CD4-positive, alpha-beta T cell treated with Interleukin-10 for 1 hour (primary cell): ENCODE measurements at regions not wholly inside any gene's neighbourhood (a gene's known extent, or its start where the extent isn't known, plus 50 kb on each side); places are given as distances from the start of the nearest gene placed in this dataset.

Experiments
- DNase-seq: peaks from one replicate; pipeline ENCODE4 v3.0.0-alpha.2; 2020

DNA sequence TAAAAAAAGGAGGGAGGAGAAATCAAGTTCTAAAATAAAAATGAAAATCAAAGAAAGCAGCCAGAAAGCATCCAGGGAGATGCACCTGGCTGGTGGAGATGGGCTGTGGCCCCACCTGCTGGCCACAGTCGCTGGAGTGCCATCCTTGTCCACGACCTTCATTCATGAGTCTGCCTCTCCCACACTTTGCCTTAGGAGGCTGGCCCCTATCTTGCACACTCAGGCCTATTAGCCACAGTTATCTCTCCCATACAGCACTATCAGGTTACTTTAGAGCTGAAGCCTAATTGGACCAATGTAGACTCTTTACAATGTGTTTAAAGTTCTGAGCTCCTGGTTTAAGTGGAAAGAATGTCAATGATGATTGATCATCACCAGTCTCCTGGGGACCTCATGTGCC is 392.0 kb upstream of the RORA start:
- no peak for DNase-seq

DNA sequence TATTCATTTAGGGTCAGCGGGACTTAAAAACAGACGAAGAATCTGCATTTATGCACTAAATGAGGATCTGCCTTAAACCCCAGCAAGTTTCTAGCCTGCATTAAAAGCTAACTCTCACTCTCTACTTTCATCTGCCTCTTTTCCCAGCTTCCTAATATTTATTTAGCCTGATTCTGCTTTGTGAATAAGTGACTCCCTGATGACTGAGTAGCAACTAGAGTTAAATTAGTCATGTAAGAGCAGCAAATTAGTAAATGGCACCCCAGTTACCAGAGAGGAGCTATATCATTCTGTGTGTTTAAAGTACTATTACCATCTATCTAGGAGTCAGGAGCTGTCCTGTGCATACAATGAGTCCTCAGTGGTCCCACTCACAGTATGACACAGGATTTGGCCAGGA is 391.0 kb upstream of the RORA start:
- DNase-seq: no peak

DNA sequence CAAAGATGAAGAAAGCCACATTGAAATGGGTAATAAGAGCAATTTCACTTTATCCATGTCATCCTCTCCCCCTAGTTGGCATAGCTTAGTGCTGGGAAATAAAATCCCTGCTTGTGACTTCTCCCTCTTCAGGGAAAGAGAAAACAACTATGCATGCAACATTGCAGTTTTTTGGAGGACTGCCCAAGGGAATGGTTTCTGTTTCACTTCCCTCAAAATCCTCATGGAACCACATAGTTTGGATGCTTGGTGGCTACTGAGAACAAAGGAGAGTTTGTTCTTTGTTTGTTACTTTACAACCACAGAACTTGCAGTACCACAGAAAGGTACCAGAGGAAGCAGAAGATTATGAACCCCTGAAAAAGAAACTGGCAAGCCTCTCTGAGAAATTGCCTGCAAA is 384.6 kb upstream of the RORA start:
- no peak for DNase-seq

DNA sequence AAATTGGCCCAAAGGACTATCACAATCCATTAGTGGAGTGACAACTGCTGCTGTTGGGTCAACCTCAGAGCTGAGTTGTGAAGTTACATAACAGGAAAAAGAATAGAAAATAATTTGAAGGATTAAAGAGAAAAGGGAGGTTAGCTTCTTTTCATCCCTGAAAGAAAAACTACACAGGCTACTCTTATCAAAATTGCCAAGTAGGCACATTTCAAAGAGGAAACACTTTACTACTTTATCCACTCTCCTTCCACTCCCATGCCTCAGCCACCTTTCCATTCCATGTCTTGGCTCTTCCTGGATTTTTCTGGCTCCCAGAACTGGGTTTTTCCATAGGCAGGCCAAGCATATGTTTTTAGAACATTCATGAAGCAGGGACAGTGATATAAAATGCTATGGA is 384.0 kb upstream of the RORA start:
- DNase-seq: no peak

DNA sequence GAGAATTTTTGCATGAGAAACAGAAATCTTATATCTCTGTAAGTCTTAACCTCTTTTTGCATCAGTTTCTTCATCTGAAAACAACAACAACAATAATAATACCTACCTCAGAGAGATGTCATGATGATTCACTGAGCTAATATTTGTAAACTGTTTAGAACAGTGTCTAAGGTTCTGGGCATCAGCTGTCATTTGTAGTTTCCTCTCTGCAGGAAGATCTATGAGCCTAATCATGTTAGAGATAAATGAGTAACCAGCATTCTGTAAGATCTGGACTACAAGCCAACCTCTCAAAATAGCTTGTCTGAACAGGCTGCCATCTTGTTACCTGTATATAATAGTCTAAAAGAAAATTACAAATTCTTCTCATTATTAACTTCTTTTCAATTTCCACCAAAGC is 383.0 kb upstream of the RORA start:
- DNase-seq: no peak

DNA sequence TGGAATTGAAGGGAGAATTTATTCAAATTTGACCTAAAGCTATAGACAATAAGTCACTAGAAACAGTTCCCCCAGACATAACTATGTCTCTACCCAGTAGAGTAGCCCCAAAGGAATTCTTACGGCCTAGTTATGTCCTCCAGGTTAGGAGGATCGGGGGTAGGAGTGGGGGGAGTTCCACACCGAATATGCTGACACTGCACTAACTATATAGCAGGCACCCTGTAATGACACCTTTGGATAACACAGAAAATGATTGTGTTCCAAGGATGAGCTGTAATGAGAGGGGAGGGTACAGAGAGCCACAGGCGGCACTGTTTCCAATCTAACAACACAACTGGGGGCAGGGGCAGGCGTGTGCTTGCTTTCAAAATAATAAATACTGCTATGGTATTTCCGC is 376.2 kb upstream of the RORA start:
- no peak for DNase-seq

DNA sequence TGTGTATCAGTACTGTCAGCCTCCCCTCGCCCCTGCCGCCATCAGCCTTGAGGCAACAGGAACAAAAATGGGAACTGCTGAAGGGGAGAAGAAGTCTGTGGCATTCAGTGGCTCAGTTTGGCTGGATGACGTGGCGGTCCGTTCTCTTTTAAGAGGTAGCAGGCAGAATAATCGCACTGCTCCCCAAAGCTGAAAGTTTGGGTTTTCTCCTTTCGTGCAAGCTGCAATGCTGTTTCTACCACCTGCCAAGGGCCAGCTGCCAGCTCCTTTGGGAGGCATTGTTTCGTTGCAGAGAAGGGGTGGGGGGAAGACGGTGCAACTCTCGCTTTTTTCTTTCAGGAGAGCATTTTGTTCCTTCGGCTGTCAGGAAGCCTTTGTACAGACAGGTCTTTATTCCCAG is 369.6 kb upstream of the RORA start:
- no peak for DNase-seq

DNA sequence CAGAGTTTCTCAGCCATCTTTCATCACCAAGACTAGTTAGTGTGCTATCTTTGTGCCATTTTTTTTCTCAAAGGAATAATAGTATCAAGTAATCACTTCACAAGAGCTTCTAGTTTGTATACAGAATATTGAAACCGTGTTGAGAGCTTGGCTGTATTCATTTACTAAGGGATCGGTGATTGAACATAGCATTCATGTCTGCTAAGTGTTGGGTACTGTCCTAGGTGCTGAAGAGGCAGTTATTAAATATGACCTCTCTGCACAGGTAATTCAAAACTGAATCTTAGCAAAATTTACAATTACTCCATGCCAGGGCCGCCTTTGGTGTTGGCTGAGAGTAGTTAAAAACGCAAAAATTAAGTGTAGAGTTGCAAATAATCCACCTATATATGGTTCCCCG is 355.3 kb upstream of the RORA start:
- DNase-seq: no peak

DNA sequence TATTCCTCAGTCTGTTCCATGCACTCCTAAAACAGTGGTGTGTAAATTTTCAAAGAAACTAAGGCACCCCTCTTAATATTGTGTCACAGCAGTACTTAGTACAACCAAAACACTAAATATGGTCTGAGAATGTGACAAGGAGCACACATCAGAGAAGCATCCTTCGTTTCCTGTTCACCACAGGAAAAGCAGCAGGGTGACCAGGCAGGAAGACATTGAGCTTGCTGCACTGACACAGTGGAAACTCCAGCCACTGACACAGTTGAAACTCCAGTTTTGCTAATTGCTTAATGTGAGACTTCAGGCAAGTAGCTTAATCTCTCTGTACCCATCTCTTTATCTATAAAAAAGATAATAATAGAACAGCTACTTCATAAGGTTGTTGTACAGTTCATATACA is 353.0 kb upstream of the RORA start:
- DNase-seq: no peak

DNA sequence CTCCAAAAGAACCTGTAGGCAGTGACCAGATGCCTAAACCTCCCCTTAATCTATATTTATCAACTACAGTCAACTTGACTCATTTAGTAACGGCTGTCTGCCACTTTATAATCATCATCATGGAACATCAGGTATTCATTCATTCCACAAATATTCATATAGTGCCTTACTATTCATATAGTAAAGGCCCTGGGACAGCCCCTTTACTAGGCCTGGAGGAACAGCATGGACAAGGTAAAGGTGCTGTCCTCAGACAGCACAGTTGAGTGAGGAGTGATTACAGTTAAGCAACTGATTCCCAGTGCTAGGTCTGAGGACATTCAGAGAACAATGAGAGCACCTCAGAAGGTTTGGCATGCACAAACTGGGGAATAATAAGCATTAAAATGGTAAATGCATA is 346.5 kb upstream of the RORA start:
- no peak for DNase-seq

DNA sequence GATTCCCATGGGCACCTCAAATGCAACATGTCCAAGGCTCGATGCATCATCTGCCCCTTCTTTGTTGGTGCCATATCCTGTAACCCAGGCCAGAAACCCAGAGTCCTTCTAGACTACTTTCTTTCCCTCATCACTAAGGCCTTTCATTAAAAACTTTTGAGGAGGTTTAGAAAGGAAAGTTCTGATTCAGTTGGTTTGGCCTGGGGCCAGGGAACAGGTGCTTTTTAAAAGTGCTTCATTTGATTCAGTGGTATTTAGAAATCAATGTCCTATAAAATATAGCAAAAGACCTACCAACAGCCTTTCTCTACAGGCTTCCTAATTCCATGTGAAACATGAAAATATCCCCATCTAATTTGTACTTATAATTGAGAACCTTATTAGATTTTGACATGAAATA is 341.9 kb upstream of the RORA start:
- DNase-seq: no peak

DNA sequence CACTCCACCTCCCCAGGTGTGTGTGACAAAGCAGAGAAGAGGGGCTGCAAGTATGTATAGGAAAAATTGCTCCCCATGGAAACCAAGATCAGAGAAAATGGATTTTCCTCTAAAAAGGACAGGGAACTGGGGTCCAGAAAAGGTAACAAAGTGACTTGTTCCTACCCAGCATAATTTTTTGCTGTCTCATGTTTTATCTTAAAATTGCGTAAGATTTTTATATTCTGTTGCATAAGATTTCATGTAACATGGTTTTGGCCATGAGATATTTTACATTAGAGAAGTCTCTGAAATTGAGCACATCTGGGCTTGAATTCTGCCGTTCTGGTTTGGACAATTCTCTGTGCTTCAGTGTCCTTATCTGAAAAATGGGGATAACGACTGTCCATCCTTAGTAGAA is 335.7 kb upstream of the RORA start:
- no peak for DNase-seq

DNA sequence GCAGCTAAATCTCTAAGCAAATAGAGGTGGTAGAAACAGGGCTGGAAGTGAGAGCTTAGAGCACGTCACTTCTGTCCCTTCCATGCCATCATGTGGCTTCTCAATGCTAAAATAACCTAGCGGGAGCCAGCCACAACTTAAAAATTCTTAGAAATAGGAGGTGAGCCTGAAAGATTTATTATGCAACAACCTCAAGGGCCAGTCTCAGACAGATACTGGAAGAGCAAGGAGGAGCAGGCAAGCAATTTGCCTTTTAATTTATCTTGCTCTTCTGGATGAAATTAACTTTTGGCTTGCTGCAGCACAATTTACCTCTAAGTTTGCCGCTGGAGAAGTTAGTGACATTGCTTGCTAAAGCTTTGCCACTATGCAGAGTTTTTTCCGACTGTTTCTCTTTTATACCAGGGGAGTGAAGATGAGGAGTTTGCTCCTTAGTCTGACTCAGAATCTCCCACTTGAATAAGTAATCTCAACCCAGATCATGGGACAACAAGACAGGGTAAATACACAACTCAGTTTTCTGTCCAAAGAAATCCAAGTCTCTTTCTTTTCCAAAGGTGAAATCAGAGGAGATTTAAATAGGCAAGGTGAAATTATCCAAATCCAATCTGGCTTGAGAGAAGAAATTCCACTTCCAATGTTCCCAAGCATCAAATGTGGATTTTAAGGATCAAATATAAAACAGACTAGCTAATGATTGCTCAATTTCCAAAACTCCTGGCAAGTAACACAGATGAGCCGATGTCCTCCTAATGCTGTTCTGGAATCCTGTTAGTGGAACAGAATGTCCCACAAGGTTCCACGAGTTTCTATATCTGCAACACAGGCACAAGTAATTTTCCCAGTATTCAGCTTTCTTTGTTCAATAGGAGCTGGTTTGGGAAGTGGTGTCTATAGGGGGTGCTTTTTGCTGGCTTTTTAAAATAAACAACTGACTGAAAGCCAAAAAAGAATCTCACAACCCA is 329.4 kb upstream of the RORA start:
- no peak for DNase-seq

DNA sequence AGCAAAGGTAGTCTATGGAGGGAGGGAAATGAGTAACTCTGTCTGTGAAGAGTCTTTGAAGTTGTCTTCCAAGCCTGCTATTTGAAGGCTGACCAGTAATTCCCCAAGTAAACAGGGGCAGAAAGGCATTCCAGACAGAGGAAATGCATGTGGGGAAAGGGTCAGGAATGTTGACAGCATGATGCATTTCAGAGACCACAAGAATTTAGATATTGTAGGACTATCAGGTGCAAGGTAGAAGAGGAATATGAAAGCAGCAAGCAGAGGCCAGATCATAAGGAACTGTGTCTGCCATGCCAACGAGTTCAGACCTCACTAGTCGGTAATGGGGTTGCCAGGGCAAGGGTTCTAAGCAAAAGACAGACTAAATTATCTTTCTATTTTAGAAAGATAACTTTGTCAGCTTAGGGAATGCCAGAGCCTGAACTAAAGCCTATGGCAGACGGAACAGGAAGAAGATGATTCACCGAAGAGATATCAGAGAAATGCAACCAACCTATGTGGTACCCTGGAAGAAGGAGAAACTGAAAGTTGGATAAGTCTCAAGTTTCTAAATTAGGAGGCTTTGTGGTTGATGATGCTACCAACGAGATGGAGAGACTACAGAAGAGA is 327.0 kb upstream of the RORA start:
- DNase-seq: no peak

DNA sequence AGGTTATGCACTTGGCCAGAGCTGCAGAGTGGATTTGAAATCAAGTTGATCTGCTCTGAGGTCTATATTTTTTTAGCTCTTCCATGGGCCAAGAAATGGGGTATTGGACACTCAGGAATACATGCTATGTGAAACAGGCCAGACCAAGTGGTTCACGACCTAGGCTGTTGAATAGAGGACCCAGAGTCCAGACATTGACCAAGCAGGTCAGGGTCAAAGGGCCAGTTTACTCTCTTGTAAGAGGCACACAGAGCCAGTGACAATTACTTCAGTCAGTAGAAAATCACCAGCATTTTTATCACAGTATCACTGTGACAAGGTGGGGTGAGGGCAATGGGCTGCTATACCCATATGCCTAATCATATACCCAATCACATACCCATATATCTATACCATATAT is 320.6 kb upstream of the RORA start:
- DNase-seq: no peak

DNA sequence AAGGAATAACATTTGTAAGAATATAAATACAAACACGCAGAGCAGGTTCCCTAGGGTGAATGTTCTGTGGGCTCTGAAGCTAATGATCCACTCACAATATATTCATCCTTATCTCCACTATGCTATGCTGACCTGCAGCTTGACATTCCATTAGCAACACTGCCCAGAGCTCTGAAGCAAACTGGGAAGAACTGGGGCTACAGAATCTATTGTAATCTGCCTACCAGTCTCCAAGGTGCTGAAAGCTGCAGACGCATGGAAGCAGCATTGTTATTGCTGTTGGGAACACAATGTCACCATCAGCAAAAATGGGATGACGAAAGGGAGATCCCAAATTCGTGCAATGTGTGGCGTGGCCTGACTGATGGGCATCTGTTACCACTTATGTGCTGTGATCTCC is 316.7 kb upstream of the RORA start:
- DNase-seq: no peak

DNA sequence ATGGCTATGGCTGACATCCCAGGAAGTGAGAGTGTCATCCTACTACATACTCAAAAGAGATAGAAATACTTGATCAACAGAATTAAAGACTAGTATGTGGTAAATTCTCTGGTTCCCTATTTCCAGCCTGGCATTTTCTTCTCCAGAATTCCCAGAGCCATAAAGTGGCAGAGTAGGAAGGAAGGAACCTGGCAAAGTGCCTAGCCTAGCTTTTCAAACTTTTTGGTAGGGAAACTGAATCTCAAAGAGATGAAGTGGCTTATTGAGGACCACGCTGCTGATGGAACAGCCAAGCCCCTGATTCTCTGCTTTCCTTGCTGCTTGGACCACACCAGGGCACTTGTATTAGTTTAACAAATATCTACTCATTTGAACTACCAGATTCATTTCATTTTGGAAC is 312.4 kb upstream of the RORA start:
- DNase-seq: no peak

DNA sequence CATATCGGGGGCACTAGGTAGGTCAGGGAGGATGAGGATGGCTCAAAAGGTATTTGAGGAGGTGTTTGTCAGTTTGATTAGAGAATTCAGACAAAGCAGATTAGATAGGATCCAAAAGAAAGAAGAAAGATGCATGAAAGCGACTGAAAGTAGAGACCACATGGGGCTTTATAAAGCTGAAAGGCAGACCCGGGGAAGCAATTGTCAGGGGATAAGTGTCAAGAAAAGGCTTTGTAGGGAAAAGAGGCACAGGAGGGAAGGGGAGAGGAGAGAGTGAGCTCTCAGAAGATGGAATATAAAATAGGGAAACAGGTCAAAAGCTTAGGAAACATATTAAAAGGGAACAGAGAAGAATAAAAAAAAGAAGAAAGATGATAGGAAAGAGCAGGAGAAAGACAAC is 308.2 kb upstream of the RORA start:
- DNase-seq: no peak

DNA sequence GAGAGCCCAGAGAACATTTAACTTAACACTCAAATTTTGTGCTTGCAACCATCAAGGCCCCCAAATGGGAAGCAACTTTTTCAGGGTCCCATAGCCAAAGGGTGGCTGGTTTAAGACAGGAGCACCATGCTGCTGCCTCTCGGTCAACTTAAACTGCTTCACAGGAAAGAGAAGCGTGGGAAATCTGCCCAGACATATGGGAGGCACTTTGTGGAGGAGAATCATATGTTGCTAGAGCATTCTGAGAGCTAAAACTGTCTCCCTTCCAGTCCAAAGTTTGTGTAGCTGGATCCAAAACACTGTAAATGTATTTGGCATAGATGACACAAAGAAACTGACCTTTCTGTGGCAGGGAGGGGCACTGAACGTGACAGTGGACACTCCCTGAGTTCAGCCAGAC is 305.9 kb upstream of the RORA start:
- no peak for DNase-seq

DNA sequence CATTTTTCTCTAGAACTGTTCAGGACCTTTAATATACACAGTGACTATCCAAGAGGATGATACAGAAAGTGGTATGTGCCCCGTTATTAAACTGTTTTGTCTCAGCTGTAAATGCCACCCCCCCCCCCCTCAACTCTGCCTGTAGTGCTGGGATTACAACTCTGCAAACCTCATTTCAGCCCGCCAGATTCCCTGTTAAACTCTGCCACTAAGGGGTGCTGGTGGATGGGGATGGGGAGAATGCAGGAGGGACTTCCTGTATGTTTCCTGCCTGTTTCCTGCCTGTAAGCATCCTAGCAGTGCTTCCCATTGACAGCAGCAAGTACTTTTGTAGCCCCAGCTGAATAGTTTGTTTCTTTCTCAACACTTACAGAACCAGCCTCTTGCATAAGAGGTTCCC is 301.7 kb upstream of the RORA start:
- no peak for DNase-seq

DNA sequence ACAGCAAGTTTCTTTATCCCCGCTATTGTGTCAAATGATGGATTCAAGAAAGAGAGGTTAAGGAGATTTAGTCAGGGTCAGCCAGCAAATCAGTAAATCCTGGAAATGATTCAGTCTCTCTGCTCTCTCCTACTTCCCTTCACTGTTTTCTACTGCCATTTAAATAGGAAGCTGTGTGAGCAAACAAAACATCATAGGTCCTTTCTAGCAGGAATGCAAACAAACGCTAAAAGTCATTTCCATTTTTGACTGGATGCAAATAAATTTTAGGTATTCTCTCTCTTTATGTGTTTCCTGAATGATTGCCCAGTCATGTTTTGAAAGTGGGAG is 299.4 kb upstream of the RORA start:
- no peak for DNase-seq

DNA sequence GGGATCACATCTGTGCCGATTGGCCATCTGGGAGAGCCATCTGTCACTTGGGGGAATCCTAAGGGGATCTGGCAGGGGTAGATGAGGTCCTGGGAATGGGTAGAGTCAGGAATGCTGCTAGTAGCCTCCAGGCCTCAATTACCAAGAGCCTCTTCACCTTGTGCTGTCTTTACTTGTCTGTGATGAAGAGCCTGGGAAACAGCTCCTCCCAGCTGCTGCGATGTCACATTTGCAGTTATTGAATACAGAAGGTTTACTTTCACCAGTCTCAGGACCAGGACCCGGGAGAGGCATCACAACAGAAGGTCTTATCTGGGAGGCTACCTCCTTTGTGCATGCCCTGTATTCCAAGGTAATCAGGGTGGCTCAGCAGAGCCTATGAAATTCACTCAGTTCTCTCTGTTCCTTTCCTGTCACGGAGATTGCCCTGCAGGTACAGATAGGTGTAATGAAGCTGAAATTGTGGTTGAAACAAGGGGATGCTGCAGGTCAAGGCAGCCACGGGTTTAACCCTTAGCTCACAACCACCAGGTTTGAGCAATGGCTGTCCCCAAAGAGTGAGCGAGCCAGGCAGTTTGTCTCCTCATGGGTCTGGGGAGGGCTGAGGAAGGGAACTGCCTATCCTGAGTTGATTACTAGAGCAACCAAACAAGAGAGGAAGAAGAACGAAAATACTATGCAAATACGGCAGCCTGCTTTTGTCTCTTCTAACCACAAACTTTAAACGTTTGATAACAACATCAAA is 298.9 kb upstream of the RORA start:
- DNase-seq: no peak

DNA sequence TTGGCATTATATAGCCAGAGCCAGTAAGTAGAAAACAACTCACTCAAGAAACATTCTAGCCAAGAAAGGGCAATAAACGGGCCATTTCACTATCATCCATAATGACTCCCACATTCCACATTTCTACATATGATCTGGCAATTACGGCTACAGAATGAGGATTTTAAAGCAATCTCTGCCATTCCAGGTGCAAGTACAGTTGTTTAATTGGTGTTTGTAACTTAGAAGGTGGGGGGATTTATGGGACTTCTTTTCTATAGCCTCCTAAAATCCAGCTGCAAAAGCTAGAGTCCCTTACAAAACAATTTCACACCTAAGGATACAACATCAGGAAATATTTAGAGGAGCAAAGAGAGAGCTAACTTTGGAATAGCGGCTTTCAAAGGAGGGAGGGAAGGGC is 295.4 kb upstream of the RORA start:
- no peak for DNase-seq

DNA sequence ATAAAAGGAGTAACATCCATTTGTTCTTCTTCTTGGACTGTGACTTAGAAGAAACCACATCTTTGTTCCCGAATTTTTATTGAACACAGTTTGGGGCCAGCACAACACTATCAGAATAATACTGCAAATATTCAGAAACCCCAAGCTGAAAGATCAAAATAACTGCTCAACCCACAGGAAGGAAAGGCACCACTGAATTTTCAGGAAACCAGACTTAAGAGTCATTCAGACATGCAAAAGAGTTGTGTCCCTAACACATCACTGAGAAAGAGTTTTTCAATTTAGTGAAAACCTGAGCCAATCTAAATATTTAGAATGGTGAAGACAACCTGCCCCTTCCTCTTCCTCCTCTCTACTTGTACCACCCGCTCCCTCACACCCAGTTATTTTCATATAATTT is 295.0 kb upstream of the RORA start:
- DNase-seq: no peak
